Gastroesophageal sphincter (tissue), 4 donors: ENCODE measurements at regions not wholly inside any gene's neighbourhood (a gene's known extent, or its start where the extent isn't known, plus 50 kb on each side); places are given as distances from the start of the nearest gene placed in this dataset.

ENCODE experiments used
- ATAC-seq: fragments of 150-250 bp; one replicate; pipeline ENCODE4 v1.9.1; 2016; ENCODE audit warnings: mild to moderate bottlenecking, moderate library complexity
- H3K27ac ChIP-seq, 4 donors: fragments of 200-600 bp; sonication (generic) in 3 of 4; 1 replicate in 3 of 4; 2 replicates in 1 of 4; pipeline ENCODE4 v1.5.1; 2016 to 2019
- H3K27me3 ChIP-seq: fragments of 200-600 bp; sonication (generic); one replicate; pipeline ENCODE4 v1.5.1; 2019
- H3K36me3 ChIP-seq, 2 donors: fragments of 200-600 bp; sonication (generic); one replicate each; pipeline ENCODE4 v1.5.1; 2019; ENCODE audit warnings: control low read depth in 1 of 2
- H3K4me1 ChIP-seq, 3 donors: fragments of 200-600 bp; sonication (generic); 1 replicate in 2 of 3; 2 replicates in 1 of 3; pipeline ENCODE4 v1.5.1; 2016 to 2019; ENCODE audit warnings: control low read depth in 2 of 3
- H3K4me3 ChIP-seq, 2 donors: fragments of 200-600 bp; sonication (generic); one replicate each; pipeline ENCODE4 v1.5.1; 2019; ENCODE audit warnings: mild to moderate bottlenecking in 1 of 2, moderate library complexity in 1 of 2
- H3K9me3 ChIP-seq, 3 donors: fragments of 200-600 bp; sonication (generic); one replicate each; pipeline ENCODE4 v1.5.1; 2017 to 2019; ENCODE audit warnings: control low read depth in 2 of 3
- CTCF ChIP-seq, 4 experiments: fragments of 200-600 bp in 2 of 4; fragments of 450-650 bp in 2 of 4; sonication (generic) in 1 of 4; IDR thresholded peaks; one replicate each; pipeline ENCODE4 v1.5.1; 2017 to 2019; ENCODE audit warnings: antibody characterized with exemption in 4 of 4, mild to moderate bottlenecking in 2 of 4, moderate library complexity in 2 of 4
- EP300 ChIP-seq: sonication (generic); formaldehyde crosslinking; IDR thresholded peaks from one replicate; pipeline ENCODE4 v1.6.1; 2017; ENCODE audit warnings: antibody characterized with exemption, mild to moderate bottlenecking
- POLR2A ChIP-seq, 2 donors: fragments of 450-650 bp; IDR thresholded peaks; one replicate each; pipeline ENCODE4 v1.6.1; 2017; ENCODE audit warnings: antibody characterized with exemption in 2 of 2, mild to moderate bottlenecking in 2 of 2, moderate library complexity in 1 of 2
- POLR2AphosphoS5 ChIP-seq: sonication (generic); formaldehyde crosslinking; IDR thresholded peaks from one replicate; pipeline ENCODE4 v1.6.1; 2017; ENCODE audit warnings: antibody characterized with exemption
- WGBS, 2 donors: methylation state at CpG; one replicate each; pipeline ENCODE4 v1.1.5; 2018; ENCODE audit warnings: low coverage in 1 of 2; 5-methylcytosine and 5-hydroxymethylcytosine counted together

GRCh38 chr1:243996223-243996622 lies 54.9 kb upstream of the ZBTB18 start:
- H3K27me3 ChIP-seq: no peaks in the 10 kb centered on the region
- TF ChIP-seq CTCF (IDR thresholded peaks at IDR 0.05): no peak
- TF ChIP-seq EP300: no peak
- no peak for TF ChIP-seq POLR2A (IDR thresholded peaks at IDR 0.05)
- no peak for TF ChIP-seq POLR2AphosphoS5
- no peak overlapping the region for H3K4me3 ChIP-seq
- H3K4me1 ChIP-seq: no peaks in the 10 kb centered on the region
- H3K9me3 ChIP-seq: no peaks in the 10 kb centered on the region
- H3K27ac ChIP-seq: no peak overlapping the region
- no peaks in the 10 kb centered on the region for H3K36me3 ChIP-seq
- ATAC-seq: no peak

- H3K9me3 ChIP-seq: no peaks in the 10 kb centered on the region
- TF ChIP-seq CTCF (IDR thresholded peaks at IDR 0.05): no peak
- no peak for TF ChIP-seq POLR2AphosphoS5
- TF ChIP-seq POLR2A (IDR thresholded peaks at IDR 0.05): no peak
- no peak for TF ChIP-seq EP300
- no peak overlapping the region for H3K27ac ChIP-seq
- no peak overlapping the region for H3K4me3 ChIP-seq
- no peaks in the 10 kb centered on the region for H3K27me3 ChIP-seq
- H3K36me3 ChIP-seq: no peaks in the 10 kb centered on the region
- H3K4me1 ChIP-seq: no peaks in the 10 kb centered on the region
- ATAC-seq: no peak
- WGBS, 2 donors: 54 to 80% methylated on average over 1 to 2 of the region's 3 CpGs
These were observed 59.4 kb upstream of the ZBTB18 start for GRCh38 chr1:243991650-243992049.

GRCh38 chr1:243984788-243985187 lies 66.3 kb upstream of the ZBTB18 start:
- Histone ChIP-seq H3K27me3 (peaks cover 10% of the 10 kb centered on the region), H3K9me3 (no peaks in the 10 kb centered on the region), H3K27ac (no peak overlapping the region), H3K36me3 (no peaks in the 10 kb centered on the region), H3K4me3 (no peak overlapping the region), H3K4me1 (no peaks in the 10 kb centered on the region)
- no peak for ATAC-seq
- no peak for TF ChIP-seq EP300
- WGBS, 2 donors: 87 to 93% methylated on average over 7 to 8 of the region's 10 CpGs

GRCh38 chr1:243982447-243983018 lies 68.5 kb upstream of the ZBTB18 start:
- Histone ChIP-seq H3K27ac (no peak overlapping the region), H3K4me3 (no peak overlapping the region), H3K36me3 (no peaks in the 10 kb centered on the region), H3K27me3 (peaks cover 10% of the 10 kb centered on the region), H3K4me1 (no peaks in the 10 kb centered on the region), H3K9me3 (no peaks in the 10 kb centered on the region)
- WGBS, 2 donors: 28% methylated on average over 5 of the region's 7 CpGs; no CpG with 5 or more reads in 1 of the 2 donors
- TF ChIP-seq POLR2AphosphoS5: no peak
- TF ChIP-seq POLR2A (IDR thresholded peaks at IDR 0.05): no peak
- no peak for TF ChIP-seq CTCF (IDR thresholded peaks at IDR 0.05)
- TF ChIP-seq EP300: no peak
- ATAC-seq: no peak

GRCh38 chr1:243980471-243980870 lies 70.6 kb upstream of the ZBTB18 start:
- 85 to 93% methylated on average over 3 of the region's 3 CpGs for WGBS, 2 donors
- TF ChIP-seq EP300: no peak
- H3K36me3 ChIP-seq: no peaks in the 10 kb centered on the region

GRCh38 chr1:243980071-243980470 lies 71.0 kb upstream of the ZBTB18 start:
- Histone ChIP-seq H3K36me3 (no peaks in the 10 kb centered on the region), H3K9me3 (no peaks in the 10 kb centered on the region), H3K27me3 (peaks cover 9% of the 10 kb centered on the region), H3K27ac (no peak overlapping the region), H3K4me3 (no peak overlapping the region), H3K4me1 (no peaks in the 10 kb centered on the region)
- TF ChIP-seq POLR2AphosphoS5 (no peak), POLR2A (IDR thresholded peaks at IDR 0.05) (no peak), CTCF (IDR thresholded peaks at IDR 0.05) (no peak), EP300 (no peak)
- ATAC-seq: no peak

More at GRCh38 chr1:243980471-243980870, 70.6 kb upstream of the ZBTB18 start:
- Histone ChIP-seq H3K9me3 (no peaks in the 10 kb centered on the region), H3K27ac (no peak overlapping the region), H3K4me1 (no peaks in the 10 kb centered on the region), H3K4me3 (no peak overlapping the region), H3K27me3 (peaks cover 7% of the 10 kb centered on the region)
- ATAC-seq: no peak
